Stimulated activated naive CD4-positive, alpha-beta T cell (primary cell): ENCODE measurements at regions not wholly inside any gene's neighbourhood (a gene's known extent, or its start where the extent isn't known, plus 50 kb on each side); places are given as distances from the start of the nearest gene placed in this dataset.
"Not testable (repeated sequence)": the region's sequence is repeated elsewhere in the genome, so short reads cannot be mapped to it uniquely, and the experiment has no call there.

ENCODE experiments used
- DNase-seq, 6 experiments: peaks; one replicate each; lab custom pipeline; 2025; lab: John Stamatoyannopoulos, UW

DNA sequence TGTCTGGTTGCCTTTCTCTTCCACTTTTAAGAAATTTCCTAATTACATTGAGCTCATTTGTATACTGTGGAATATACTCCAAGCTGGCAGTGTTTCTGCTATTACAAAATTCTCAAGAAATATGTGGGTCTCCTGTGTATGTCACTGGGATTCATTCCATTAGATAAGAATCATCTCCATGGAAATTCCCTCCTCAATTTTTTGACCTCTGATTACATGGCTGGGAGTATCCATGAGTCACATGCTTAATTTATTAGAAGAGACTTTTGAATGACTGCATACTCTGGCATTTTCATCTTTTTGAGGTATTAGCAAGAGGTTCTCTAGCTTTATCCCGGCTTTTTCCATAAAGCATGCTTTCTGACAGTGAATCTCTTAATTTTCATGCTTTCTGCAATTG lies 665.5 kb upstream of the CNTNAP5 start:
- no peak for DNase-seq

DNA sequence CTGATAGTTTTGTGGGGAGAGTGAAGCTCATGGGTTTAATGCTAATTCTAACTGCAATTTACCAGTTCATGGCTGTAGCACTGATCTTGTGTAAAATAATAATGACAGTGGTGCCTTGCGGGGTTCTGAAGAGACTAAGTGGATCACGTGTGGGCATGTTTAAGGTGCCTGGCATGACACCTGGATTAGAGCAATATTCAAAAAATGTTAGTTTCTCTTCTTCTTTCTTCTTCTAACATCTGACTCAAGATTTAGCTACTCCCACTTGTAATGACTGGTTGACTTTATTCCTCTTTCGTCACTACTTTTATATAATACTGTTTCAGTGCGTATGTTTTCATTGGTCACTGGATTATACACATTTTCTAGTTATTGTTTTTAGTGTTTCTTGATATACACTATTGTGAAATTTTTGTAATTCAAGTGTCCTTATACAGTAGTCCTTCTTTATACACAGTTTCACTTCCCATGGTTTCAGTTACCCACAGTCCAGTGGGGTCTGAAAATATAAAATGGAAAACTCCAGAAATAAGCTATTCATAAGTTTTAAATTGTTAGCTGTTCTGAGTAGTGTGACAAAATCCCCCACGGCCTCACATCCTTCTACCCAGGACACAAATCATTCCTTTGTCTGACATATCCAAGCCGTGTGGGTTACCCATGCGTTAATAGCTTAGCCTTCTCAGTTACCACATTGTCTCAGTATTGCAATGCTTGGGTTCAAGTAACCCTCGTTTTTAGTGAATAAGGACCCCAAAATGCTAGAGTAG lies 662.2 kb upstream of the CNTNAP5 start:
- no peak for DNase-seq

DNA sequence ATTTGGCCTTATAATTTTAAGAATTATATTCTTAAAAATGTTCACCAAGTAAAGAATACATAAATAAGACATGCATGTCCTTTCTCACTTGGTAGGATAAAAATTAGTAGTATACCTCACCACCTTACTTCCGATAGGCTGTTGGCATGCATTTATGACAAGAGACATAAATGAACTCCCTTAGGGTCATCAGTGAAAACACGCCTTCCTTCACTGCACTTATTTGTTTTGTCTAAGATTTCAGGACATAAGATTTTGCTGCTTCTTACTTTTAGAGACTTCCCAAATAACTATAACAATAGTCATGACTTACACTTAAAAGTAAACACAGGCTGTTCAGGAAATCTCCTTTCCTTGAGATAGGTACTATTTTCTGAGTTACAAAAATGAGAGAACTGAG lies 661.3 kb upstream of the CNTNAP5 start:
- no peak for DNase-seq

- DNase-seq, result no peak
Measured at GRCh38 chr2:123364243-123364896, 660.7 kb upstream of the CNTNAP5 start.

DNA sequence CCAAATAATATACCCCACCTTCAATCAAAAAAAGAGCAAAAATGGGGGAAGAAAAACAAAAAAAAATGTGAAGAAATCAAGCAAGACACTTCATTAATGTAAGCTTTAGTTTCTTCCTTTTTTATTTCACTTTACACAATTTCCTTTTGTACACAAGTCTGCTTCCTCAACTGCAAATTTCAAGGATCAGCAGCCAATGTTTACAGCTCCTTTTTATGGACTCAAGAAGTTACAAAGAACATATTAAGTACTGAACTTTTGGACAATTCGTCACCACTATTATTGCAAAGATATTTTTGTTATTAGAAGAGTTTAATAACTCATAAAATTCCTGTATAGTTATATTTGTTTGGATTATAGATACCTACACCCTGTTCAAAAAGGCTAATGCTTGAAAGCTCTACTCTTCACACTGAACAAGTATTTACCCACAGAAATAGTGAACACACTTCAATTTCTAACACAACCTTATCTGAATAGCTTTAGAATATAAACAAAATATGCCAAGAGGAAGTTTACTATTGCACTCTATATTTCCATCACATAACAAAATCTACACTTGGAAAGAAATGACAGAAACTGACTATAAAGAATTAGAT lies 658.7 kb upstream of the CNTNAP5 start:
- no peak for DNase-seq

- no peak for DNase-seq
Measured at GRCh38 chr2:123370186-123370585, 654.9 kb upstream of the CNTNAP5 start.

- DNase-seq, result no peak
Measured at GRCh38 chr2:123371535-123371934, 653.6 kb upstream of the CNTNAP5 start.

DNA sequence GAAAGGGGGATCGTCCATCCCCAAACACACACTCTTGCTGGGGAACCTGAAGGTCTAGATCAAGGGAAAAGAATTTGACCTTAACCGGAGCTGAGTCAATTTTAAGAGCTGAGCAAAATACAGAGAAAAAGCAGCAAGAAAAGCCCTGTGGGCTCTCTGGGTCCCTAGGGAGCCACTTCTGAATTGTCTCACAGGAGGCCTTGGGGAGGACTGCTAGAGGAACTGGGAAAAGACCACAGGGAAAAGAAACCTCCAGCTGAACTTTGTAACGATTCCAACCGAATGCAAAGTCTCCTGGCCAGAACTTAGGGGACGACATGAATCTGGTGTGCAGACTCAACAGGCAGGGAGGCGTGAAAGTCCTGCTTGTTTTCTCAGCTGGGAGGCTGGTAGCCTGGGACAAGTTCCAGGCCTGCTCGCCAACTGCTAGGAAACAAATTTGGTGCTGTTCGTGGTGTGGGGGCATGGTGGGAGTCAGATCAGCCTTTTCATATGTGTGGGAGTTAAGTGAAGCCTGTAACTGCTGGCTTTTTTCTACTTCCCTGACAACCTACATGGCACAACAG lies 644.6 kb upstream of the CNTNAP5 start:
- DNase-seq, result no peak

DNA sequence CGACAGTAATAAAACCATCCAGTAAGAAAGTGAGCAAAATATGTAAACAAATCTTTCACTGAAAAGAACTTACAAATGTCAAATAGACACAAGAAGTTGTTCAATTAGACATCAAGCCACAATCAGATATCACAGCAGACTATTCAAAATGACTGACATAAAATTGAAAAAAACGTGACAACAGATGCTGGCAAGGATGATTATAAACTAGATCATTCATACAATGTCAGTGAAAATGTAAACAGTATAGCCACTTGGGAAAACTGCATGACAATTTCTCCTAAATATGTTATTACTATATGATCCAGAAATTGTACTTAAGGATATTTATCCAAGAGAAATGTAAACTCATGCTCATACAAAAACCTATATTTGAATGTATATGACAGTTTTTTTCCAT lies 609.4 kb upstream of the CNTNAP5 start:
- DNase-seq, result no peak

DNA sequence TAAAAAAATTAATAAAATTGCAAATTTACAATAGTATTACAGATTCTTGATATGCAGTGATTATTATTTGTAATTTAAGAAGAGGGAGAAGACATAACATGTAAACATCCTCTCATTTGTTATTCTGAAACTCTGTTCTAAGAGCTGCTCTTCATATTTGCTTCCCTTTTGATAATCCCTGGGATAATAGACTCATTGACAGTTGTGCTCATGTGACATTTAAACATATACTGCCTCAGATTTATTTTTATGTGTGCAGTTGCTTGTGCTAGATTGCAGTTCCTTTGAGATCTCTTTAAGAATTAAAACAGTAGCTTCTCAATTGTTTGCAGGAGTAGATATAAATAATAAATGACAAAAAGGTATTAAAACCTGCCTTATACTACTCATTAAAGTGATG lies 605.1 kb upstream of the CNTNAP5 start:
- DNase-seq, result no peak

DNA sequence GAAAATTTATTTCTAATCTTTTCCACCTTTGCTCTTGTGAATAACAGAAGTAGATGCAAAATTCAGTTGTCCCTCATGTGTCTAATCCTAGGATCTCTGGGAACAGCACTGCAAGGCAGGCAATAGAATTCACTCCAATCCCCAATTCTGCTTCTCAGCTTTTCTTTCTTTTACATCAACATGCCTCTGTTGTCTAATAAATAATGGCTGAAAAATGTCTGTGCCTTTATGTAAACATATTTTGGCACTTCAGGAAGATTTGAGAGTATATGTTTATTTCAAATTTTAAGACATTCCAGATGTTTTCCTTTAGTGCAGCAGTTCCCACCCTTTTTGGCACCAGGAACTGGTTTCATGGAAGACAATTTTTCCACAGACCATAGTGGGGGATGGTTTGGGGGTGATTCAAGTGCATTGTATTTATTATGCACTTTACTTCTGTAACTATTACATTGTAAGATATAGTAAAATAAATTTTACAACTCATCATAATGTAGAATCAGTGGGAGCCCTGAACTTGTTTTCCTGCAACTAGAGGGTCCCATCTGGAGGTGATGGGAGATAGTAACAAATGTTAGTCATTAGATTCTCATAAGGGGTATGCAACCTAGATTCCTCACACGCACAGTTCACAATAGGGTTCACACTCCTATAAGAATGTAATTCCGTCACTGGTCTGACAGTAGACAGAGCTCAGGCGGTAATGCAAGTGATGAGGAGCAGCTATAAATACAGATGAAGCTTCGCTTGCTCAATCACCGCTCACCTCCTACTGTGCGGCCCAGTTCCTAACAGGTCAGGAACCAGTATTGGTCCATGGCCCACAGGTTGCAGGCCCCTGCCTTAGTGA lies 590.3 kb upstream of the CNTNAP5 start:
- DNase-seq, result no peak

- no peak for DNase-seq
Measured at GRCh38 chr2:123438251-123438650, 586.8 kb upstream of the CNTNAP5 start.

DNA sequence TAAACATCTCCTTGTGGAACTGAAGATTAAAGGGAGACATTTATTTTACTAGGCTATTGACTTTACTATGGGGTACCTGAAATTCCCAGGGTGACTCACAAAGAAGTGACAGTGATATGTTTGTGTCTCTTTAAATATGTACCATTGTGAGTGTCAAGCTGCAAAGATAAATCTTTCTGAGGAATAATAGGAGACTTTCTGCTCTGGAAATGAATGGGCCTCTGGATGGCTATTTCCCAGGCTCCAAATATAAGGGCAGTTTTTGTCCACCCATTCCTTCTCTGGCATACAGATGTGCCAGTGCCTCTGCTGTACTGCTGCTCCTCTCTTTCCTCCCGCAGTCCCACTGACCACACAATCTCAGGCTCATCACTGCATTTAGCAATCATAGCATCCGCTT lies 586.4 kb upstream of the CNTNAP5 start:
- no peak for DNase-seq

- DNase-seq, result no peak
Measured at GRCh38 chr2:123448801-123449200, 576.3 kb upstream of the CNTNAP5 start.

DNA sequence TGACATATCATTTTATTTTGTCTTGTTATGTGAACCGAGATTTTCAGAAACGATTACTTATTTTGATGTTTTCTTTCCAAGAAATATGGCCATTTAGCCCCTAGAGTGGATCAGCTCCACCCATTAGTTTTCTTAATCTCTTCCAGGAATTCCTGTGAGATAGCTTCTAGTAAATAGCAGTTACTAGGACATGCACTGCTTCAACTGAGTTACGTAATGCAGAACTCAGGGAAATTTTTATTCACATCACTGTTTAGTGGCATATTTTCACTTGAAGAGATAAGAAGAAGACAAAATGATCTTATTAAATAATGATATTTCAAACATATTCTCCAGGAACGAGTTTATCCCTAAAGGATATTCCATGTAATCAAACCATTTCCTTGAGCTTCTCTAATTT lies 573.5 kb upstream of the CNTNAP5 start:
- no peak for DNase-seq

DNA sequence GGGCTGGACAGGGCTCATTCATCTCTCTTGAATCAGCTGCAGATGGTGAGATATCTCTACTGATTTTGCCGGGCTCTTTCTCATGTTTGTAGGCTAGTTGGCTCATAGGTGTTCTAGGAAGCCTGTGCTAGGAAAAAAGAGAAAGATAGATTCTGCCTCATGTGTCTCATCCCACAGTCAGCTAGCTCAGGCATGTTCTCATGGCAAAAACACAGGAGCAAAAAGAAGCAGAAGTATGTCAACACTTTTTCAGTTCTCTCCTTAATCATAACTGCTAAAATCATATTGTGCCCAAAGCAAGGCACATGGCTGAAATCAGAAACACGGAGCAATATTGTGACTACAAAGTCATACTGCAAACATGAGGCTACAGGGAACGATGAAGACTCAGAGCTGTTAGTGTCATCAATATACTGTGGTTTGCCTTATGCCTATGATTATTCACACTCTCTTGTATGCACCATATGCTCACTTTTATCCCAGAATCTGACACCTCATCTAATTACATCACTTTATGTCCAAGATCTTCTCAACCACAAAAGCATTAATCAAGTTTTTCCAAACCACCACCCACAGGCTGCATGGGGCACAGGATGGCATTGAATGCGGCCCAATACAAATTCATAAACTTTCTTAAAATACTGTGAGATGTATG lies 571.9 kb upstream of the CNTNAP5 start:
- DNase-seq, result no peak

DNA sequence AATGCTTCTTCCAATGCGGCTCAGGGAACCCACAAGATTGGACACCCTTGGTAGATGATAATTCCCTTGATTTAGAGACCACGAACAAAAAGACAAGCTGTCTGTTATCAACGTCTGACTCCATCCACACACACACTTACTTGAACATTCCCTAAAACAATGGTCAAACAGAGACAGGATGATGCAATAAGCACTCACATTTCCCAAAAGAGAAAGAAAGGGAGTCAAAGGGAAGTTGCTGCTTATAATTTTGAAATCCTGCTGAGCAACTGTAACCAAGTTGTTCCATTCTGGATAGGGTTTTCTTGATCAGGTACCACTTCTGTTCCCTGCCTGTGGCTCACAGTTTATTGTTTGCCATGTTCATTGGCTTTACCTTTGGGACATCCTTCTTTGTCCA lies 571.3 kb upstream of the CNTNAP5 start:
- no peak for DNase-seq

DNA sequence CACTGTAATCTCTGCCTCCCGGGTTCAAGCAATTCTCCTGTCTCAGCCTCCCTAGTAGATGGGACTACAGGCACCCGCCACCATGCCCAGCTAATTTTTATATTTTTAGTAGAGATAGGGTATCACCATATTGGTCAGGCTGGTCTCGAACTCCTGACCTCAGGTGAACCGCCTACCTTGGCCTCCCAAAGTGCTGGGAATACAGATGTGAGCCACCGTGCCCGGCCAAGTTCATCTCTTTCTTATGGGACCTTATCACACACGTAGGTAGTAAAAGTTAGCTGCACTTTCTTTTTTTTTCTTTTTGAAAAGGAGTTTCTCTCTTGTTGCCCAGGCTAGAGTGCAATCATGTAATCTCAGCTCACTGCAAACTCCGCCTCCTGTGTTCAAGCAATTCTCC lies 569.9 kb upstream of the CNTNAP5 start:
- DNase-seq, result not testable (repeated sequence)

GRCh38 chr2:123456416-123456815 lies 568.7 kb upstream of the CNTNAP5 start:
- no peak for DNase-seq

DNA sequence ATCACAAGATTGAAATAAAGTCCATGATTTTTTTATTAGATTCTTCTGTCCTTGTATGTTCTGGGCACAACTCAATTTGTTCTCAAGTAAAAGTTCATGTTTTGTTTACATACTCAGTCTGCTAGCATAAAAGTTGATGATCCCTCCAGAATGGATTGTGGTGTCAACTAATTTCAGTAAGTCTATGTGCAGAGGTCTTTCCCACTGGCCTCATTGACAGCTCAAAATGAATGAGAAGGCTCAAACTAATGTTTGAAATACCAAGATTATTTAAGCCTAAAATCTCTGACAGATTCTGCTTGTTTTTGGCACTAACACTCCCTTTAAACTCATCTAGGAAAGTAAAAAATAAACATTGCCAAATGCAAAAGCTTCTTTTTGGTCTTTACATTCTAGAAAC lies 561.2 kb upstream of the CNTNAP5 start:
- no peak for DNase-seq

DNA sequence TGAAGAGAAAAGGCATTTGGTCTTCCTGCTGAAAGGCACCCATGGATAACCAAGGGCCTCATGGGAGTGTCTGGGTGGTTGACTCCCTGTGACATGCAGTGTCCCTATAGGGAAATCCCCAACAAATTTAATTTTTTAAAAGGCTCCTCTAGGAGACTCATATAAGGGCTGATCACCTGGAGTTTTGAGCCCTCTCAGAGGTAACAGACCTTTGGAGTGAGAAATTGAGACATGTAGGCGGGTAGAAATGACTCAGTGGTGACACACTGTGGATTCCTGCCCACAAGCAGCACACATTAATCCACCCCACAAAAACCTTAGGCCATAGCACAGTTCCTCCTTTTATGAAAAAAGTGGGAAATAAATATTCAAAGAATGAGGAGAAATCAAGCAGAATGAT lies 557.0 kb upstream of the CNTNAP5 start:
- DNase-seq, result no peak

DNA sequence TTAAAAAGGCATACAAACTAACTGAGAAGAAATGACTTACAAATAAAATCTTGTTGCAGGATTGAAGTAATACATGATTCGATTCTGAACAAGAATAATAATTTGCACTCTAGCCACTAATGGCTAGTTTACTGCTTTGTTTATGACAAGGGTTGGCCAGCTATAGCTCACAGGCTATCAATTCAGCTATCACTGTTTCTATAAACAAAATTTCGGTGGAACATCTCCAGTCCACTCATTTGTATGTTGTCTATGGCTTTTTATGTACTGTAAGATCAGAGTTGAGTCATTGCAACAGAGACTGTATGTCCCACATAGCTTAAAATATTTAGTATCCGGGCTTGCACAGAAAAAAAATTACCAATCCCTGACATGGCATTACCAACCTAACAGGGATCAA lies 543.7 kb upstream of the CNTNAP5 start:
- DNase-seq, result no peak
